ENCODE measurements at regions not wholly inside any gene's neighbourhood (a gene's known extent, or its start where the extent isn't known, plus 50 kb on each side); places are given as distances from the start of the nearest gene placed in this dataset.

GRCh38 chr2:225270053-225270452 is 129.5 kb upstream of the NYAP2 start:
- TF ChIP-seq CTCF (IDR thresholded peaks at IDR 0.05) (no peak), POLR2A (IDR thresholded peaks at IDR 0.05) (no peak)

Measured in adrenal gland (tissue), 5 donors.